Neural cell (in vitro differentiated cells): ENCODE measurements at regions not wholly inside any gene's neighbourhood (a gene's known extent, or its start where the extent isn't known, plus 50 kb on each side); places are given as distances from the start of the nearest gene placed in this dataset.

Source experiments
- H2AFZ ChIP-seq: fragments of 200-600, 300-800 bp; sonication (generic), shearing (Covaris generic); 2 replicates; pipeline ENCODE4 v1.6.0; 2014; ENCODE audit warnings: low read depth, mild to moderate bottlenecking, antibody characterized with exemption, low read length, moderate library complexity
- H3F3A ChIP-seq: fragments of 200-600 bp; shearing (Covaris generic); 2 replicates; pipeline ENCODE4 v1.6.1; 2016; ENCODE audit warnings: mild to moderate bottlenecking, moderate library complexity, mixed read lengths, antibody characterized with exemption, low read length; ENCODE audit not compliant: insufficient read depth, poor library complexity, severe bottlenecking
- H3K27ac ChIP-seq: fragments of 200-600, 300-800 bp; sonication (generic), shearing (Covaris generic); 2 replicates; pipeline ENCODE4 v1.5.1; 2014; ENCODE audit warnings: mild to moderate bottlenecking, low read length, moderate library complexity
- H3K27me3 ChIP-seq: fragments of 300-800, 200-600 bp; sonication (generic), shearing (Covaris generic); 2 replicates; pipeline ENCODE4 v1.6.0; 2014; ENCODE audit warnings: mild to moderate bottlenecking, low read depth, low read length, moderate library complexity; ENCODE audit not compliant: insufficient read depth
- H3K36me3 ChIP-seq: fragments of 300-800, 200-600 bp; sonication (generic), shearing (Covaris generic); 2 replicates; pipeline ENCODE4 v1.5.1; 2014; ENCODE audit warnings: mild to moderate bottlenecking, antibody characterized with exemption, low read length, moderate library complexity; ENCODE audit not compliant: insufficient read depth
- H3K4me2 ChIP-seq: fragments of 300-800, 200-600 bp; sonication (generic), shearing (Covaris generic); 2 replicates; pipeline ENCODE4 v1.6.0; 2014; ENCODE audit warnings: mild to moderate bottlenecking, low read length
- H3K4me3 ChIP-seq: fragments of 300-800, 200-600 bp; sonication (generic), shearing (Covaris generic); 2 replicates; pipeline ENCODE4 v1.5.1; 2014; ENCODE audit warnings: mild to moderate bottlenecking, low read length, moderate library complexity
- H3K79me2 ChIP-seq: fragments of 200-600 bp; shearing (Covaris generic); replicated peaks from 2 replicates; pipeline ENCODE4 v1.6.0; 2014; ENCODE audit warnings: mild to moderate bottlenecking, low read length, moderate library complexity; ENCODE audit not compliant: insufficient read depth
- H3K9ac ChIP-seq: fragments of 300-800, 200-600 bp; sonication (generic), shearing (Covaris generic); 2 replicates; pipeline ENCODE4 v1.6.1; 2016; ENCODE audit warnings: mild to moderate bottlenecking, low read length, mixed read lengths
- H3K9me2 ChIP-seq: fragments of 200-600 bp; shearing (Covaris generic); 2 replicates; pipeline ENCODE4 v1.6.1; 2016; ENCODE audit warnings: mild to moderate bottlenecking, low read length, mixed read lengths; ENCODE audit not compliant: insufficient read depth
- H3K9me3 ChIP-seq: fragments of 200-600, 300-800 bp; sonication (generic), shearing (Covaris generic); 2 replicates; pipeline ENCODE4 v1.6.1; 2016; ENCODE audit warnings: mild to moderate bottlenecking, mixed run types, low read length, moderate library complexity, mixed read lengths
- H4K20me1 ChIP-seq: fragments of 200-600 bp; shearing (Covaris generic); 2 replicates; pipeline ENCODE4 v1.6.1; 2016; ENCODE audit warnings: mild to moderate bottlenecking, mixed run types; ENCODE audit not compliant: insufficient read depth
- EP300 ChIP-seq: fragments of 450-650 bp; conservative IDR thresholded peaks from 2 replicates; pipeline ENCODE4 v1.6.1; 2014; ENCODE audit warnings: antibody characterized with exemption, mild to moderate bottlenecking, moderate library complexity; ENCODE audit not compliant: poor library complexity, severe bottlenecking
- EZH2 ChIP-seq: fragments of 200-600, 300-800 bp; shearing (Covaris generic), sonication (generic); IDR thresholded peaks from 2 replicates; pipeline ENCODE4 v1.6.1; 2014; ENCODE audit warnings: antibody characterized with exemption, low read length, borderline replicate concordance, mild to moderate bottlenecking; ENCODE audit not compliant: insufficient read depth, poor library complexity, severe bottlenecking
- MXI1 ChIP-seq: fragments of 450-650 bp; conservative IDR thresholded peaks from 2 replicates; pipeline ENCODE4 v1.6.1; 2014; ENCODE audit warnings: antibody characterized with exemption, mild to moderate bottlenecking; ENCODE audit not compliant: poor library complexity, severe bottlenecking
- POLR2AphosphoS5 ChIP-seq: IDR thresholded peaks from 2 replicates; pipeline ENCODE4 v1.6.1; 2012
- RAD21 ChIP-seq: fragments of 450-650 bp; conservative IDR thresholded peaks from 2 replicates; pipeline ENCODE4 v1.6.1; 2014; ENCODE audit warnings: antibody characterized with exemption, mild to moderate bottlenecking, moderate library complexity
- SMC3 ChIP-seq: fragments of 450-650 bp; conservative IDR thresholded peaks from 2 replicates; pipeline ENCODE4 v1.6.1; 2014; ENCODE audit warnings: antibody characterized with exemption, mild to moderate bottlenecking, moderate library complexity; ENCODE audit not compliant: poor library complexity
- TAF1 ChIP-seq: IDR thresholded peaks from 2 replicates; pipeline ENCODE4 v1.6.1; 2012; ENCODE audit warnings: low read depth
- TF ChIP-seq, protein P1 (sequence below): fragments of 450-650 bp; IDR thresholded peaks from 2 replicates; pipeline ENCODE4 v1.5.1; 2014; ENCODE audit warnings: antibody characterized with exemption, mild to moderate bottlenecking, moderate library complexity; ENCODE audit not compliant: poor library complexity, severe bottlenecking
- TF ChIP-seq, protein P2 (sequence below): IDR thresholded peaks from 2 replicates; pipeline ENCODE4 v1.6.1; 2012; ENCODE audit warnings: borderline replicate concordance

DNA sequence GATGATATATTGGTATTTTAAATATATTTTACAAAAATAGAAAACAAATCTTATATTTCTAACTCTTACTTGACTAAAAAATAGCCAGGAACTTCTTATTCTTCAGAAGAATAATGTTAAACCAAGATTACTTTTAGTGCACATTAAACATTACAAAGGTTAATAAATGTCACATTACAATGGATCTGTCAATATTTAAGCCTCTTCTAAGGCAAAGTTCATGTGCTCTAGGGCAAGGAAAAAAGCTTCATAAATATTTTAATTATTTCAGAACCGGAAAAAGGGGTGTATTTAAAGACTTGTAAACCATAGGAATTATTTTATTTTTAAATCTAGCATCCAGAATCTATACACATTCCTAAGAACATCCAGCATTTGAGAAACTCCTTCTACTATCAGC lies 166.9 kb upstream of the ROBO2 start:
- no peak overlapping the region for H3K4me2 ChIP-seq
- no peaks in the 10 kb centered on the region for H3K36me3 ChIP-seq
- no peak overlapping the region for H2AFZ ChIP-seq
- no peaks in the 10 kb centered on the region for H3F3A ChIP-seq
- no peaks in the 10 kb centered on the region for H3K79me2 ChIP-seq
- H3K27me3 ChIP-seq, result no peaks in the 10 kb centered on the region
- H3K9me2 ChIP-seq, result no peaks in the 10 kb centered on the region
- no peak overlapping the region for H3K4me3 ChIP-seq
- no peaks in the 10 kb centered on the region for H4K20me1 ChIP-seq
- H3K9ac ChIP-seq, result no peak overlapping the region
- TF ChIP-seq, protein P1, sequence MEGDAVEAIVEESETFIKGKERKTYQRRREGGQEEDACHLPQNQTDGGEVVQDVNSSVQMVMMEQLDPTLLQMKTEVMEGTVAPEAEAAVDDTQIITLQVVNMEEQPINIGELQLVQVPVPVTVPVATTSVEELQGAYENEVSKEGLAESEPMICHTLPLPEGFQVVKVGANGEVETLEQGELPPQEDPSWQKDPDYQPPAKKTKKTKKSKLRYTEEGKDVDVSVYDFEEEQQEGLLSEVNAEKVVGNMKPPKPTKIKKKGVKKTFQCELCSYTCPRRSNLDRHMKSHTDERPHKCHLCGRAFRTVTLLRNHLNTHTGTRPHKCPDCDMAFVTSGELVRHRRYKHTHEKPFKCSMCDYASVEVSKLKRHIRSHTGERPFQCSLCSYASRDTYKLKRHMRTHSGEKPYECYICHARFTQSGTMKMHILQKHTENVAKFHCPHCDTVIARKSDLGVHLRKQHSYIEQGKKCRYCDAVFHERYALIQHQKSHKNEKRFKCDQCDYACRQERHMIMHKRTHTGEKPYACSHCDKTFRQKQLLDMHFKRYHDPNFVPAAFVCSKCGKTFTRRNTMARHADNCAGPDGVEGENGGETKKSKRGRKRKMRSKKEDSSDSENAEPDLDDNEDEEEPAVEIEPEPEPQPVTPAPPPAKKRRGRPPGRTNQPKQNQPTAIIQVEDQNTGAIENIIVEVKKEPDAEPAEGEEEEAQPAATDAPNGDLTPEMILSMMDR, result no peak
- TF ChIP-seq TAF1, result no peak
- TF ChIP-seq, protein P2, sequence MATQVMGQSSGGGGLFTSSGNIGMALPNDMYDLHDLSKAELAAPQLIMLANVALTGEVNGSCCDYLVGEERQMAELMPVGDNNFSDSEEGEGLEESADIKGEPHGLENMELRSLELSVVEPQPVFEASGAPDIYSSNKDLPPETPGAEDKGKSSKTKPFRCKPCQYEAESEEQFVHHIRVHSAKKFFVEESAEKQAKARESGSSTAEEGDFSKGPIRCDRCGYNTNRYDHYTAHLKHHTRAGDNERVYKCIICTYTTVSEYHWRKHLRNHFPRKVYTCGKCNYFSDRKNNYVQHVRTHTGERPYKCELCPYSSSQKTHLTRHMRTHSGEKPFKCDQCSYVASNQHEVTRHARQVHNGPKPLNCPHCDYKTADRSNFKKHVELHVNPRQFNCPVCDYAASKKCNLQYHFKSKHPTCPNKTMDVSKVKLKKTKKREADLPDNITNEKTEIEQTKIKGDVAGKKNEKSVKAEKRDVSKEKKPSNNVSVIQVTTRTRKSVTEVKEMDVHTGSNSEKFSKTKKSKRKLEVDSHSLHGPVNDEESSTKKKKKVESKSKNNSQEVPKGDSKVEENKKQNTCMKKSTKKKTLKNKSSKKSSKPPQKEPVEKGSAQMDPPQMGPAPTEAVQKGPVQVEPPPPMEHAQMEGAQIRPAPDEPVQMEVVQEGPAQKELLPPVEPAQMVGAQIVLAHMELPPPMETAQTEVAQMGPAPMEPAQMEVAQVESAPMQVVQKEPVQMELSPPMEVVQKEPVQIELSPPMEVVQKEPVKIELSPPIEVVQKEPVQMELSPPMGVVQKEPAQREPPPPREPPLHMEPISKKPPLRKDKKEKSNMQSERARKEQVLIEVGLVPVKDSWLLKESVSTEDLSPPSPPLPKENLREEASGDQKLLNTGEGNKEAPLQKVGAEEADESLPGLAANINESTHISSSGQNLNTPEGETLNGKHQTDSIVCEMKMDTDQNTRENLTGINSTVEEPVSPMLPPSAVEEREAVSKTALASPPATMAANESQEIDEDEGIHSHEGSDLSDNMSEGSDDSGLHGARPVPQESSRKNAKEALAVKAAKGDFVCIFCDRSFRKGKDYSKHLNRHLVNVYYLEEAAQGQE, result no peak
- no peak for TF ChIP-seq MXI1
- TF ChIP-seq SMC3, result no peak
- no peak for TF ChIP-seq RAD21
- no peak for TF ChIP-seq EP300
- no peak for TF ChIP-seq EZH2
- no peak for TF ChIP-seq POLR2AphosphoS5
- H3K27ac ChIP-seq, result no peak overlapping the region
- H3K9me3 ChIP-seq, result no peaks in the 10 kb centered on the region

DNA sequence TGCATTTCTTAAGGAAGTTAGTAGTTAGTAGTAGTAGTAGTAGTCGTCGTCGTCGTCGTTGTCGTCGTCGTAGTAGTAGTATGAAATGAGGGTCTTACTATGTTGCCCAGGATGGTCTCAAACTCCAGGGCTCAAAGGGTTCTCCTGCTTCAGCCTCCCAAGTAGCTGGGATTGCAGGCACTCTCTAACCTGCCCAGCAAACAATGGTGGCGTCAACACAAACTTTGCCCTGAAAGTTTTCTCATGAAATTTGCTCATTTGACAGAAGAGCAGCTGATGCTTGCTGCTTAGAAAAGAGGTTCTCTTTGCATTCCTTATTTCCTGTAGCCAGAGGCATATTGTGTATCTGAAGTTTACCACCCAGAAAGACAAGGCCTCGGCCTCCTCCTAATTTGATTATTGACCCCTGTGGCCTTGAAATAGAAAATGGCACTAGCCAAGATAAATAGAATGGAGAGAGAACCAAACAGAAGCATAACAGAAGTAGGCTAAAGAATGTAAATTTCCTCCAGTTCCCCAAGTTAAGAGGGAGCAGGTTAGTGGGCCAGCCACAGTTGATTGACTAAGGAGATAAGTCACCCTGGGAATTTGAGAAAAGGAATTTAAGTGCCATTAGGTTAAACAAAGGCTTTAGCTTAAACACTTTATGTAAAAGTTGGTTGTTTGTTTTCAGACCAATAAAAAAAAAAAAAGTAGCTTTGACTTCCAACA lies 166.2 kb upstream of the ROBO2 start:
- no peak overlapping the region for H3K4me3 ChIP-seq
- TF ChIP-seq EZH2 (no peak), MXI1 (no peak), EP300 (no peak), RAD21 (no peak), POLR2AphosphoS5 (no peak), TAF1 (no peak), SMC3 (no peak)
- TF ChIP-seq, protein P1, result no peak
- TF ChIP-seq, protein P2, result no peak
- H3K9me3 ChIP-seq, result no peaks in the 10 kb centered on the region
- H3K9ac ChIP-seq, result no peak overlapping the region
- no peaks in the 10 kb centered on the region for H3K27me3 ChIP-seq
- H2AFZ ChIP-seq, result no peak overlapping the region
- H3K36me3 ChIP-seq, result no peaks in the 10 kb centered on the region
- H3K79me2 ChIP-seq, result no peaks in the 10 kb centered on the region
- H3K9me2 ChIP-seq, result no peaks in the 10 kb centered on the region
- no peak overlapping the region for H3K4me2 ChIP-seq
- H3K27ac ChIP-seq, result no peak overlapping the region
- no peaks in the 10 kb centered on the region for H3F3A ChIP-seq
- no peaks in the 10 kb centered on the region for H4K20me1 ChIP-seq
